PC-3 (cell line): ENCODE measurements at regions not wholly inside any gene's neighbourhood (a gene's known extent, or its start where the extent isn't known, plus 50 kb on each side); places are given as distances from the start of the nearest gene placed in this dataset.

Experiments
- ATAC-seq: fragments of 200-7000 bp; cut with Tn5 transposase; 2 replicates; pipeline ENCODE4 v1.9.1; 2020; ENCODE audit warnings: mild to moderate bottlenecking, moderate library complexity
- BruUV-seq: library from RNA; stranded (reverse); fragments of 400-500 nt; replicated peaks from 2 replicates; lab custom pipeline; 2021; lab: Mats Ljungman, UMichigan
- CTCF ChIA-PET: fragments of 300-600 bp; sonication (Branson Sonifier 250); formaldehyde crosslinking; loops from one replicate; lab custom pipeline; 2022; ENCODE audit warnings: antibody characterized with exemption; lab: Charles Lee
- POLR2A ChIA-PET: fragments of 300-600 bp; sonication (Branson Sonifier 250); formaldehyde crosslinking; loops from one replicate; lab custom pipeline; 2022; ENCODE audit warnings: antibody characterized with exemption; ENCODE audit not compliant: unreplicated experiment; lab: Charles Lee
- DNase-seq: peaks from one replicate; pipeline ENCODE4 v3.0.0-alpha.2; 2015
- H2AFZ ChIP-seq: fragments of 300-600 bp; sonication (generic); 2 replicates; pipeline ENCODE4 v1.6.0; 2016; ENCODE audit warnings: antibody characterized with exemption, low read length
- H3F3A ChIP-seq: fragments of 300-600 bp; sonication (generic); one replicate; pipeline ENCODE4 v1.6.0; 2017; ENCODE audit warnings: antibody characterized with exemption, low read length, control low read depth, mild to moderate bottlenecking; ENCODE audit not compliant: unreplicated experiment
- H3K27ac ChIP-seq: fragments of 300-600 bp; sonication (generic); 2 replicates; pipeline ENCODE4 v1.5.1; 2016; ENCODE audit warnings: mild to moderate bottlenecking, low read length
- H3K27me3 ChIP-seq: fragments of 300-600 bp; sonication (generic); 2 replicates; pipeline ENCODE4 v1.6.1; 2016; ENCODE audit warnings: low read length, mixed read lengths
- H3K36me3 ChIP-seq: fragments of 300-600 bp; sonication (generic); 2 replicates; pipeline ENCODE4 v1.6.1; 2016; ENCODE audit warnings: low read depth, mixed run types, low read length, mixed read lengths
- H3K4me1 ChIP-seq: fragments of 300-600 bp; sonication (generic); 2 replicates; pipeline ENCODE4 v1.5.1; 2016; ENCODE audit warnings: low read length; ENCODE audit not compliant: insufficient read depth
- H3K4me2 ChIP-seq: fragments of 300-600 bp; sonication (generic); 2 replicates; pipeline ENCODE4 v1.6.0; 2016; ENCODE audit warnings: low read length
- H3K4me3 ChIP-seq: fragments of 300-600 bp; sonication (generic); 2 replicates; pipeline ENCODE4 v1.5.1; 2016; ENCODE audit warnings: mild to moderate bottlenecking, low read length, mixed read lengths
- H3K79me2 ChIP-seq: fragments of 300-600 bp; sonication (generic); 2 replicates; pipeline ENCODE4 v1.6.1; 2017; ENCODE audit warnings: low read length, mixed read lengths
- H3K9ac ChIP-seq: fragments of 300-600 bp; sonication (generic); 2 replicates; pipeline ENCODE4 v1.6.0; 2016; ENCODE audit warnings: mild to moderate bottlenecking, low read length
- H3K9me2 ChIP-seq: fragments of 300-600 bp; sonication (generic); replicated peaks from 2 replicates; pipeline ENCODE4 v1.6.1; 2016; ENCODE audit warnings: mixed run types, low read length, mixed read lengths
- H3K9me3 ChIP-seq: fragments of 300-600 bp; sonication (generic); 2 replicates; pipeline ENCODE4 v1.6.1; 2016; ENCODE audit warnings: low read length, mixed read lengths
- H4K20me1 ChIP-seq: fragments of 300-600 bp; sonication (generic); 2 replicates; pipeline ENCODE4 v1.6.1; 2016; ENCODE audit warnings: low read length, mixed read lengths
- EZH2 ChIP-seq: fragments of 300-600 bp; sonication (generic); IDR thresholded peaks from one replicate; pipeline ENCODE4 v1.6.1; 2017; ENCODE audit warnings: antibody characterized with exemption, mild to moderate bottlenecking, low read length; ENCODE audit not compliant: unreplicated experiment
- EZH2phosphoT487 ChIP-seq: fragments of 300-600 bp; sonication (generic); IDR thresholded peaks from 2 replicates; pipeline ENCODE4 v1.6.1; 2018; ENCODE audit warnings: mild to moderate bottlenecking, antibody characterized with exemption, low read length, borderline replicate concordance
- intact Hi-C: fragments of 100-400 bp; cut with micrococcal nuclease; formaldehyde crosslinking; loops from 2 replicates; pipeline ENCODE4 v1.9.0; 2023
- TF ChIP-seq, protein P1 (sequence below): fragments of 300-600 bp; sonication (generic); conservative IDR thresholded peaks from 2 replicates; pipeline ENCODE4 v1.5.1; 2017; ENCODE audit warnings: antibody characterized with exemption, low read depth, mild to moderate bottlenecking, low read length

DNA sequence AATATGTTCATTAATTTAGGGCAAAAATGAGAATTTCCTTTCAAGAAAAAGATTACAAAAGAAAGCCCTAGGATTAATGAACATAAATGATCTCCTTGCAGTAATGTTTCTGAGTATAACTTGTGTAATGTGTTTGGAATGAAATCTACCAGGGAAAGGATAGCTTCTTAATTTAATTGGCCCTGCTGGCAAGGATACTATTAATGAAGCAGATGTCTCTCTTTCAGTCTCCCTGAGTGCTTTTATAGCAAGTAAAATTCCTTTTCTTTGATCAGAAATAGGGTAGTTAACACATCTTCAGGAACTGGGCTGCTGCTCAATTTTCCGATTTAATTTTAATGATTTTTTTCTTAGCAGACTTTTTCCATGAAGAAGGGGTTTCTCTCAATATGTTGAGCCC, 379.4 kb upstream of the PDE3A start:
- ATAC-seq (no peak), DNase-seq (no peak)
- no TSS peak for BruUV-seq
- TF ChIP-seq EZH2: no peak
- no peak for TF ChIP-seq EZH2phosphoT487
- TF ChIP-seq, protein P1, sequence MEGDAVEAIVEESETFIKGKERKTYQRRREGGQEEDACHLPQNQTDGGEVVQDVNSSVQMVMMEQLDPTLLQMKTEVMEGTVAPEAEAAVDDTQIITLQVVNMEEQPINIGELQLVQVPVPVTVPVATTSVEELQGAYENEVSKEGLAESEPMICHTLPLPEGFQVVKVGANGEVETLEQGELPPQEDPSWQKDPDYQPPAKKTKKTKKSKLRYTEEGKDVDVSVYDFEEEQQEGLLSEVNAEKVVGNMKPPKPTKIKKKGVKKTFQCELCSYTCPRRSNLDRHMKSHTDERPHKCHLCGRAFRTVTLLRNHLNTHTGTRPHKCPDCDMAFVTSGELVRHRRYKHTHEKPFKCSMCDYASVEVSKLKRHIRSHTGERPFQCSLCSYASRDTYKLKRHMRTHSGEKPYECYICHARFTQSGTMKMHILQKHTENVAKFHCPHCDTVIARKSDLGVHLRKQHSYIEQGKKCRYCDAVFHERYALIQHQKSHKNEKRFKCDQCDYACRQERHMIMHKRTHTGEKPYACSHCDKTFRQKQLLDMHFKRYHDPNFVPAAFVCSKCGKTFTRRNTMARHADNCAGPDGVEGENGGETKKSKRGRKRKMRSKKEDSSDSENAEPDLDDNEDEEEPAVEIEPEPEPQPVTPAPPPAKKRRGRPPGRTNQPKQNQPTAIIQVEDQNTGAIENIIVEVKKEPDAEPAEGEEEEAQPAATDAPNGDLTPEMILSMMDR: no peak
- Histone ChIP-seq H2AFZ (no peak overlapping the region), H3F3A (no peaks in the 10 kb centered on the region), H3K4me2 (no peak overlapping the region), H3K9ac (no peak overlapping the region), H3K36me3 (no peaks in the 10 kb centered on the region), H3K27me3 (no peaks in the 10 kb centered on the region), H3K9me3 (no peaks in the 10 kb centered on the region), H3K4me3 (no peak overlapping the region), H3K4me1 (no peaks in the 10 kb centered on the region), H3K27ac (no peak overlapping the region), H3K79me2 (no peaks in the 10 kb centered on the region), H4K20me1 (no peaks in the 10 kb centered on the region), H3K9me2 (no peaks in the 10 kb centered on the region)
- ChIA-PET CTCF (no interaction called here), POLR2A (no interaction called here)
- intact Hi-C loops: no loop called here

DNA sequence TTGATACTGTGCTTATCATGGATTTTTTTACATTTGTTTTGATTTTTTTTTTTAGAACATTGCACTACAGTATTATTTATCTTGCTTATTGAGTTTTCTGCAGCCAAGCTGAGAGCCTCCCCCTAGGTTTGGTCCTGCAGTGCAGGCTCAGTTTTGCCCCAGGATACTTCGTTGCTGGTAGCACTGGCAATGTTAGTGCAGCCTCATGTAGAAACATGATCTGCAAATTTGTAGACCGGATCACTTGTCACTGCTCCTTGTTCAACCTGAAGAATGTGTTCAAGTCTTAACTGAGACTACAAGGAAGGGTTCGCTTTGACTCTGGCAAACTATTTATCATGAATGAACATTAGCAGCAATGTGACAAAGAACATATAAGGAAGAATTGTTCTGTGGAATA, 377.2 kb upstream of the PDE3A start:
- Histone ChIP-seq H3K27ac (no peak overlapping the region), H3K79me2 (no peaks in the 10 kb centered on the region), H3F3A (no peaks in the 10 kb centered on the region), H3K4me3 (no peak overlapping the region), H3K27me3 (no peaks in the 10 kb centered on the region), H2AFZ (no peak overlapping the region), H3K9me2 (no peaks in the 10 kb centered on the region), H3K9ac (no peak overlapping the region), H4K20me1 (no peaks in the 10 kb centered on the region), H3K4me2 (no peak overlapping the region), H3K9me3 (no peaks in the 10 kb centered on the region), H3K36me3 (no peaks in the 10 kb centered on the region), H3K4me1 (no peaks in the 10 kb centered on the region)
- intact Hi-C loops: no loop called here
- ATAC-seq (no peak), DNase-seq (no peak)
- no peak for TF ChIP-seq EZH2
- no peak for TF ChIP-seq EZH2phosphoT487
- TF ChIP-seq, protein P1: no peak
- ChIA-PET POLR2A (no interaction called here), CTCF (no interaction called here)
- BruUV-seq: no TSS peak

DNA sequence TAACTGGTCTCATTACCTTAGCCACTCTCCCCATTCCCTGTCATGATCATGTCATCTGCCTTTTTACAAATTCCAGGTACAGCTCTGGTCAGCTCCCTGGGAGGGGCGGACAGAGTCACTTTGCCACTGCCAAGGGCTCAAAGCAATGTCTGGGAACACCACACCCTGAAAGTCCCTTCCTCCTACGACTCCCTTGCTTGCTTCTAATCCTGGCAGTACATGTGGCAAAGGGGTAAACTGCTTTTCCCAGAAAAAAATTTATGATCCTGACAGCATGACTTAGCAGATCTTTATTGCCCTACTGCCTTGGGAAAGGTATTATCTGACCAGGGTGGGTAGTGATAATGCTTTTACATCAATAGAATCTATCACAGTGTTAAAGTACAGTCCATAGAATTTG, 376.0 kb upstream of the PDE3A start:
- Histone ChIP-seq H3K36me3 (no peaks in the 10 kb centered on the region), H3K9ac (no peak overlapping the region), H2AFZ (no peak overlapping the region), H3K9me2 (no peaks in the 10 kb centered on the region), H3K27me3 (no peaks in the 10 kb centered on the region), H4K20me1 (no peaks in the 10 kb centered on the region), H3K4me3 (no peak overlapping the region), H3K4me1 (no peaks in the 10 kb centered on the region), H3F3A (no peaks in the 10 kb centered on the region), H3K79me2 (no peaks in the 10 kb centered on the region), H3K9me3 (no peaks in the 10 kb centered on the region), H3K27ac (no peak overlapping the region), H3K4me2 (no peak overlapping the region)
- intact Hi-C loops: no loop called here
- no TSS peak for BruUV-seq
- DNase-seq (no peak), ATAC-seq (no peak)
- CTCF ChIA-PET: no interaction called here
- POLR2A ChIA-PET: no interaction called here
- TF ChIP-seq EZH2 (no peak), EZH2phosphoT487 (no peak)
- TF ChIP-seq, protein P1: no peak
